GM19324 (cell line): ENCODE measurements at regions not wholly inside any gene's neighbourhood (a gene's known extent, or its start where the extent isn't known, plus 50 kb on each side); places are given as distances from the start of the nearest gene placed in this dataset.

Experiments used
- ATAC-seq: cut with Tn5 transposase; IDR thresholded peaks from one replicate; pipeline ENCODE4 v1.9.1; 2021; ENCODE audit warnings: mild to moderate bottlenecking, moderate library complexity; ENCODE audit not compliant: unreplicated experiment, low FRiP score

- no peak for ATAC-seq
Measured at GRCh38 chr6:165834613-165835259, 171.7 kb upstream of the PDE10A start.

GRCh38 chr6:165833355-165833754, 170.3 kb upstream of the PDE10A start:
- ATAC-seq, result no peak

GRCh38 chr6:165831812-165832510, 168.9 kb upstream of the PDE10A start:
- no peak for ATAC-seq

- no peak for ATAC-seq
Measured at GRCh38 chr6:165830761-165831160, 167.7 kb upstream of the PDE10A start.

GRCh38 chr6:165829376-165829775, 166.3 kb upstream of the PDE10A start:
- ATAC-seq, result no peak

- no peak for ATAC-seq
Measured at GRCh38 chr6:165827190-165827518, 164.1 kb upstream of the PDE10A start.

GRCh38 chr6:165826487-165827189, 163.6 kb upstream of the PDE10A start:
- no peak for ATAC-seq

- no peak for ATAC-seq
Measured at GRCh38 chr6:165825256-165825815, 162.3 kb upstream of the PDE10A start.

- ATAC-seq, result no peak
Measured at GRCh38 chr6:165823609-165824326, 160.7 kb upstream of the PDE10A start.

- ATAC-seq, result no peak
Measured at GRCh38 chr6:165822501-165822900, 159.5 kb upstream of the PDE10A start.

GRCh38 chr6:165821754-165822153, 158.7 kb upstream of the PDE10A start:
- no peak for ATAC-seq

- no peak for ATAC-seq
Measured at GRCh38 chr6:165820934-165821333, 157.9 kb upstream of the PDE10A start.

- ATAC-seq, result no peak
Measured at GRCh38 chr6:165820407-165820806, 157.4 kb upstream of the PDE10A start.

- no peak for ATAC-seq
Measured at GRCh38 chr6:165819394-165819793, 156.4 kb upstream of the PDE10A start.

GRCh38 chr6:165818200-165818599, 155.2 kb upstream of the PDE10A start:
- ATAC-seq, result no peak

- ATAC-seq, result no peak
Measured at GRCh38 chr6:165817771-165818170, 154.7 kb upstream of the PDE10A start.

GRCh38 chr6:165817148-165817547, 154.1 kb upstream of the PDE10A start:
- ATAC-seq, result no peak

- no peak for ATAC-seq
Measured at GRCh38 chr6:165814679-165815078, 151.6 kb upstream of the PDE10A start.

GRCh38 chr6:165811512-165811911, 148.5 kb upstream of the PDE10A start:
- ATAC-seq, result no peak

- ATAC-seq, result no peak
Measured at GRCh38 chr6:165808021-165808420, 145.0 kb upstream of the PDE10A start.
